H1 (cell line): ENCODE measurements at regions not wholly inside any gene's neighbourhood (a gene's known extent, or its start where the extent isn't known, plus 50 kb on each side); places are given as distances from the start of the nearest gene placed in this dataset.

ENCODE experiments used
- EZH2 ChIP-seq: fragments of 200-600 bp; sonication (generic); IDR thresholded peaks from 2 replicates; pipeline ENCODE4 v1.7.1; 2012; ENCODE audit warnings: low read depth, mild to moderate bottlenecking, moderate library complexity, low read length, inconsistent platforms; ENCODE audit not compliant: severe bottlenecking
- JUND ChIP-seq: IDR thresholded peaks from 2 replicates; pipeline ENCODE4 v1.6.1; 2011; ENCODE audit warnings: mild to moderate bottlenecking, improper control_type of control experiment, low read length
- NANOG ChIP-seq: IDR thresholded peaks from 2 replicates; pipeline ENCODE4 v1.6.1; 2011; ENCODE audit warnings: low read length, low read depth, mild to moderate bottlenecking, inconsistent platforms; ENCODE audit not compliant: insufficient read depth, poor library complexity, severe bottlenecking
- PHF8 ChIP-seq: fragments of 200-600 bp; sonication (generic); conservative IDR thresholded peaks from 2 replicates; pipeline ENCODE4 v1.7.1; 2012; ENCODE audit warnings: low read depth, mild to moderate bottlenecking, inconsistent platforms, low read length, moderate library complexity
- SIN3A ChIP-seq, 2 experiments: IDR thresholded peaks in 1 of 2; conservative IDR thresholded peaks in 1 of 2; 2 replicates each; pipeline ENCODE4 v1.6.1; 2011 to 2012; ENCODE audit warnings: low read length in 2 of 2, improper control_type of control experiment in 1 of 2, low read depth in 1 of 2, mild to moderate bottlenecking in 1 of 2
- TAF1 ChIP-seq: IDR thresholded peaks from 2 replicates; pipeline ENCODE4 v1.6.1; 2011; ENCODE audit warnings: mild to moderate bottlenecking, low read depth, low read length
- TF ChIP-seq, protein P1 (sequence below), 3 experiments: IDR thresholded peaks; 1 replicate in 2 of 3; 2 replicates in 1 of 3; pipeline versions ENCODE4 v1.5.1 to v1.6.1; 2011; ENCODE audit warnings: low read length in 3 of 3, mild to moderate bottlenecking in 3 of 3, inconsistent platforms in 2 of 3, low read depth in 1 of 3, moderate library complexity in 1 of 3; ENCODE audit not compliant: insufficient read depth in 1 of 3; ENCODE audit errors: control extremely low read depth in 1 of 3

GRCh38 chr18:22021701-22022100, 147.7 kb upstream of the GATA6 start:
- TF ChIP-seq EZH2 = no peak
- TF ChIP-seq SIN3A (conservative IDR thresholded peaks at IDR 0.05 in 1 of 2, IDR thresholded peaks at IDR 0.05 in 1 of 2; ENCODE audit: low read depth in 1 of 2, low read length in 2 of 2) = no peak
- TF ChIP-seq JUND = no peak
- TF ChIP-seq PHF8 = no peak
- TF ChIP-seq, protein P1, sequence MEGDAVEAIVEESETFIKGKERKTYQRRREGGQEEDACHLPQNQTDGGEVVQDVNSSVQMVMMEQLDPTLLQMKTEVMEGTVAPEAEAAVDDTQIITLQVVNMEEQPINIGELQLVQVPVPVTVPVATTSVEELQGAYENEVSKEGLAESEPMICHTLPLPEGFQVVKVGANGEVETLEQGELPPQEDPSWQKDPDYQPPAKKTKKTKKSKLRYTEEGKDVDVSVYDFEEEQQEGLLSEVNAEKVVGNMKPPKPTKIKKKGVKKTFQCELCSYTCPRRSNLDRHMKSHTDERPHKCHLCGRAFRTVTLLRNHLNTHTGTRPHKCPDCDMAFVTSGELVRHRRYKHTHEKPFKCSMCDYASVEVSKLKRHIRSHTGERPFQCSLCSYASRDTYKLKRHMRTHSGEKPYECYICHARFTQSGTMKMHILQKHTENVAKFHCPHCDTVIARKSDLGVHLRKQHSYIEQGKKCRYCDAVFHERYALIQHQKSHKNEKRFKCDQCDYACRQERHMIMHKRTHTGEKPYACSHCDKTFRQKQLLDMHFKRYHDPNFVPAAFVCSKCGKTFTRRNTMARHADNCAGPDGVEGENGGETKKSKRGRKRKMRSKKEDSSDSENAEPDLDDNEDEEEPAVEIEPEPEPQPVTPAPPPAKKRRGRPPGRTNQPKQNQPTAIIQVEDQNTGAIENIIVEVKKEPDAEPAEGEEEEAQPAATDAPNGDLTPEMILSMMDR (IDR thresholded peaks at IDR 0.05; ENCODE audit: control extremely low read depth in 1 of 3, insufficient read depth in 1 of 3, low read depth in 1 of 3, low read length in 3 of 3) = no peak
- no peak for TF ChIP-seq NANOG
- TF ChIP-seq TAF1 = no peak
